ENCODE measurements at regions not wholly inside any gene's neighbourhood (a gene's known extent, or its start where the extent isn't known, plus 50 kb on each side); places are given as distances from the start of the nearest gene placed in this dataset.

GRCh38 chr9:1115370-1115769, 65.2 kb downstream of the DMRT2 start:
- no peak for ATAC-seq
- H3K27ac Mint-ChIP-seq, result no peak overlapping the region

GRCh38 chr9:1117439-1117838, 67.3 kb downstream of the DMRT2 start:
- H3K27ac Mint-ChIP-seq, result no peak overlapping the region
- H3K9me3 Mint-ChIP-seq, result peaks cover 0 to 4% of the 10 kb centered on the region in 2 donors
- DNase-seq (ENCODE audit: low spot score in 2 of 2) (no peak), ATAC-seq (no peak)
- H3K36me3 Mint-ChIP-seq, result no peaks in the 10 kb centered on the region

More at GRCh38 chr9:1115370-1115769, 65.2 kb downstream of the DMRT2 start:
- Mint-ChIP-seq H3K9me3 (peaks cover 0 to 4% of the 10 kb centered on the region in 2 donors), H3K36me3 (no peaks in the 10 kb centered on the region)
- DNase-seq (ENCODE audit: low spot score in 2 of 2), result no peak

- H3K36me3 Mint-ChIP-seq, result no peaks in the 10 kb centered on the region
- DNase-seq (ENCODE audit: low spot score in 2 of 2) (no peak), ATAC-seq (no peak)
- H3K9me3 Mint-ChIP-seq, result no peaks in the 10 kb centered on the region
- no peak overlapping the region for H3K27ac Mint-ChIP-seq
These were observed 70.5 kb downstream of the DMRT2 start for GRCh38 chr9:1120500-1121165.

GRCh38 chr9:1125741-1126140, 75.6 kb downstream of the DMRT2 start:
- H3K9me3 Mint-ChIP-seq, result no peaks in the 10 kb centered on the region
- H3K36me3 Mint-ChIP-seq, result no peaks in the 10 kb centered on the region
- DNase-seq (ENCODE audit: low spot score in 2 of 2) (no peak), ATAC-seq (no peak)
- H3K27ac Mint-ChIP-seq, result no peak overlapping the region

GRCh38 chr9:1128046-1128445, 77.9 kb downstream of the DMRT2 start:
- no peak overlapping the region for H3K27ac Mint-ChIP-seq
- peaks cover 9 to 11% of the 10 kb centered on the region in 2 donors for H3K9me3 Mint-ChIP-seq
- H3K36me3 Mint-ChIP-seq, result no peaks in the 10 kb centered on the region
- ATAC-seq (no peak), DNase-seq (ENCODE audit: low spot score in 2 of 2) (no peak)

GRCh38 chr9:1129382-1129781, 79.2 kb downstream of the DMRT2 start:
- H3K36me3 Mint-ChIP-seq, result no peaks in the 10 kb centered on the region
- no peak overlapping the region for H3K27ac Mint-ChIP-seq
- DNase-seq (ENCODE audit: low spot score in 2 of 2) (no peak), ATAC-seq (no peak)
- peaks cover 9 to 11% of the 10 kb centered on the region in 2 donors for H3K9me3 Mint-ChIP-seq

- ATAC-seq (no peak), DNase-seq (ENCODE audit: low spot score in 2 of 2) (no peak)
- H3K36me3 Mint-ChIP-seq, result peaks cover 7 to 16% of the 10 kb centered on the region in 2 donors
- H3K9me3 Mint-ChIP-seq, result peaks cover 22 to 33% of the 10 kb centered on the region in 2 donors
- H3K27ac Mint-ChIP-seq, result no peak overlapping the region
These were observed 89.9 kb downstream of the DMRT2 start for GRCh38 chr9:1140057-1140456.

GRCh38 chr9:1151691-1152090, 101.5 kb downstream of the DMRT2 start:
- ATAC-seq, result no peak
- Mint-ChIP-seq H3K27ac (no peak overlapping the region), H3K9me3 (peaks cover 2% of the 10 kb centered on the region in 2 donors), H3K36me3 (peaks cover 1 to 3% of the 10 kb centered on the region in 2 donors)
- no peak for DNase-seq (ENCODE audit: low spot score in 2 of 2)

GRCh38 chr9:1152171-1152570, 102.0 kb downstream of the DMRT2 start:
- no peak for ATAC-seq
- Mint-ChIP-seq H3K9me3 (no peaks in the 10 kb centered on the region), H3K36me3 (no peaks in the 10 kb centered on the region), H3K27ac (no peak overlapping the region)
- DNase-seq (ENCODE audit: low spot score in 2 of 2), result no peak

GRCh38 chr9:1154739-1155138, 104.6 kb downstream of the DMRT2 start:
- Mint-ChIP-seq H3K27ac (no peak overlapping the region), H3K36me3 (no peaks in the 10 kb centered on the region), H3K9me3 (no peaks in the 10 kb centered on the region)
- DNase-seq (ENCODE audit: low spot score in 2 of 2), result no peak
- no peak for ATAC-seq

- no peak overlapping the region for H3K27ac Mint-ChIP-seq
- no peak for ATAC-seq
These were observed 105.4 kb downstream of the DMRT2 start for GRCh38 chr9:1155602-1156001.

GRCh38 chr9:1156794-1157550, 106.8 kb downstream of the DMRT2 start:
- Mint-ChIP-seq H3K27ac (no peak overlapping the region), H3K36me3 (no peaks in the 10 kb centered on the region), H3K9me3 (no peaks in the 10 kb centered on the region)
- no peak for DNase-seq (ENCODE audit: low spot score in 2 of 2)
- no peak for ATAC-seq

More at GRCh38 chr9:1155602-1156001, 105.4 kb downstream of the DMRT2 start:
- Mint-ChIP-seq H3K36me3 (no peaks in the 10 kb centered on the region), H3K9me3 (no peaks in the 10 kb centered on the region)
- DNase-seq (ENCODE audit: low spot score in 2 of 2), result no peak

- DNase-seq (ENCODE audit: low spot score in 2 of 2) (no peak), ATAC-seq (no peak)
- no peaks in the 10 kb centered on the region for H3K36me3 Mint-ChIP-seq
- H3K27ac Mint-ChIP-seq, result no peak overlapping the region
- no peaks in the 10 kb centered on the region for H3K9me3 Mint-ChIP-seq
These were observed 107.7 kb downstream of the DMRT2 start for GRCh38 chr9:1157836-1158235.

GRCh38 chr9:1170918-1171317, 120.8 kb downstream of the DMRT2 start:
- H3K36me3 Mint-ChIP-seq, result peaks cover 0 to 8% of the 10 kb centered on the region in 2 donors
- DNase-seq (ENCODE audit: low spot score in 2 of 2) (no peak), ATAC-seq (no peak)
- H3K9me3 Mint-ChIP-seq, result peaks cover 10 to 15% of the 10 kb centered on the region in 2 donors
- no peak overlapping the region for H3K27ac Mint-ChIP-seq

- peaks cover 10 to 15% of the 10 kb centered on the region in 2 donors for H3K9me3 Mint-ChIP-seq
- peaks cover 0 to 8% of the 10 kb centered on the region in 2 donors for H3K36me3 Mint-ChIP-seq
- DNase-seq (ENCODE audit: low spot score in 2 of 2) (no peak), ATAC-seq (no peak)
- H3K27ac Mint-ChIP-seq, result no peak overlapping the region
These were observed 121.4 kb downstream of the DMRT2 start for GRCh38 chr9:1171546-1171945.

- H3K27ac Mint-ChIP-seq, result no peak overlapping the region
- DNase-seq (ENCODE audit: low spot score in 2 of 2), result no peak
- H3K36me3 Mint-ChIP-seq, result peaks cover 0 to 8% of the 10 kb centered on the region in 2 donors
- peaks cover 8 to 12% of the 10 kb centered on the region in 2 donors for H3K9me3 Mint-ChIP-seq
- no peak for ATAC-seq
These were observed 123.1 kb downstream of the DMRT2 start for GRCh38 chr9:1173211-1173610.

- ATAC-seq (no peak), DNase-seq (ENCODE audit: low spot score in 2 of 2) (no peak)
- H3K27ac Mint-ChIP-seq, result no peak overlapping the region
- peaks cover 0 to 4% of the 10 kb centered on the region in 2 donors for H3K36me3 Mint-ChIP-seq
- H3K9me3 Mint-ChIP-seq, result peaks cover 7 to 10% of the 10 kb centered on the region in 2 donors
These were observed 123.8 kb downstream of the DMRT2 start for GRCh38 chr9:1173993-1174392.

GRCh38 chr9:1179366-1179765, 129.2 kb downstream of the DMRT2 start:
- peaks cover 3 to 8% of the 10 kb centered on the region in 2 donors for H3K9me3 Mint-ChIP-seq
- H3K36me3 Mint-ChIP-seq, result no peaks in the 10 kb centered on the region
- H3K27ac Mint-ChIP-seq, result no peak overlapping the region
- no peak for DNase-seq (ENCODE audit: low spot score in 2 of 2)
- ATAC-seq, result no peak
